ENCODE measurements at regions not wholly inside any gene's neighbourhood (a gene's known extent, or its start where the extent isn't known, plus 50 kb on each side); places are given as distances from the start of the nearest gene placed in this dataset.

DNA sequence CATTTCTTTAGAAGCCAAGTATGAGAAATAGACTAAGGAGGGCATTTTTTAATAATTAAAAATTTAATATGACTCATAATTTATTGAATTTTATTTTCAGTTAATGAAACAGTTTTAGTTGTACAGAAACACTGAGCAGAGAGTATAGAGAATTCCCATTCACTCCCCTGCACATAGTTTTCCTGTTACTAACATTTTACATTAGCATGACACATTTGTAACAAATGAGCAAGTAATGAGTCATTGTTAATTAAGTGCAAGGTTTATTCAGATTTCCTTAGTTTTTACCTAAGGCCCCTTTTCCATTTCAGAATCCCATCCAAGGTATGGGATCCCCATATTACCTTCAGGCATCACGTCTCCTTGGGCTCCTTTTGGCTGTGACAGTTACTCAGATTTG is 271.5 kb upstream of the FZD8 start:
- H3K27ac Mint-ChIP-seq, result no peak overlapping the region

DNA sequence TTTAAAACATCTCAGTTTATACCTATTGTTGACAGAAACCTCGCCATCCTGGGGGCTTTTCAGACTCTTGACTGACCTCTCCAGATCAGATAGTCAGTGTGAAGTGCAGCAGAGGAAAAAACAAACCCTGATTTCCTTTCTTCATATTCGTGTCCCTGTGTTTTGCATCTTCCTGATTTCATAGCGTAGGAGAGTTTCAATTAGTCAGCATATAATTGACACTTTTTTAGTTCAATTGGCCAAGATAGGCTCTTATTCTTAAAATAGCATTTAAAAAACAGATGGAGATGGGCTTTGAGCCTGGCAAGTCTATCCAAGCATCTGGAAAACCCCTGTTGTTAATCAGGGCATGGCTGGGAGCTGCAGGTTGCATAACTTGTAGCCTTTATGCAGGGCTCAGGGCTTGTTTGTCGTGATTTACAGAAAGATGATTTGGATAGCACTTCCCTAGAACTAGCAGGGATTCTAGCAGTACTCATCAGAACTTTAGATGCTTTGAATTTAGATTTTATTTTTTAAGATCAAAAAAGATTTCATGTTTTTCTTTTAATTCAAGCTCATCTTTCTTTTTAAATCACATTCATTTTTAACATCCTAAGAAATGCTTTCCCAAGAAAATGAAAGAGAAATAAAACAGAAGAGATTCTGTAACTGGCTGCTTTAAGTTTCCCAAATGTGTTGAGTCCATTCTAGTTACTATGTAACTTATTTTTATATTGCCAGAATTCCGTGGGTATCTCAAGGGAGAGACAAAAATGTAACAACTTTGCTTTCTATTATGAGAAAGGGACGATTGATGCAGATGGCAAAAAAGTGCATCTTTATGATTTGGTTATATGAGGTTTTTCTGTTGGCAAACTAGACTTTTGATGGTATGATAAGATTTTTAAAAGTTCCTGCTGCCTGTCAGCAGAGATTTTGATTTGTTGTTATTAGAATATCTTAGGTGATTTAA is 270.8 kb upstream of the FZD8 start:
- peaks cover 8% of the 10 kb centered on the region for H3K4me1 Mint-ChIP-seq (ENCODE audit: unreplicated experiment)

More for the DNA sequence above, 271.5 kb upstream of the FZD8 start:
- Mint-ChIP-seq H3K9me3 (peaks cover 5% of the 10 kb centered on the region), H3K4me3 (no peak overlapping the region), H3K36me3 (no peaks in the 10 kb centered on the region), H3K4me1 (ENCODE audit: unreplicated experiment) (peaks cover 8% of the 10 kb centered on the region), H3K27me3 (peaks cover 28% of the 10 kb centered on the region)
- no peak for DNase-seq (ENCODE audit: extremely low spot score, unreplicated experiment)
- TF ChIP-seq, protein P1, sequence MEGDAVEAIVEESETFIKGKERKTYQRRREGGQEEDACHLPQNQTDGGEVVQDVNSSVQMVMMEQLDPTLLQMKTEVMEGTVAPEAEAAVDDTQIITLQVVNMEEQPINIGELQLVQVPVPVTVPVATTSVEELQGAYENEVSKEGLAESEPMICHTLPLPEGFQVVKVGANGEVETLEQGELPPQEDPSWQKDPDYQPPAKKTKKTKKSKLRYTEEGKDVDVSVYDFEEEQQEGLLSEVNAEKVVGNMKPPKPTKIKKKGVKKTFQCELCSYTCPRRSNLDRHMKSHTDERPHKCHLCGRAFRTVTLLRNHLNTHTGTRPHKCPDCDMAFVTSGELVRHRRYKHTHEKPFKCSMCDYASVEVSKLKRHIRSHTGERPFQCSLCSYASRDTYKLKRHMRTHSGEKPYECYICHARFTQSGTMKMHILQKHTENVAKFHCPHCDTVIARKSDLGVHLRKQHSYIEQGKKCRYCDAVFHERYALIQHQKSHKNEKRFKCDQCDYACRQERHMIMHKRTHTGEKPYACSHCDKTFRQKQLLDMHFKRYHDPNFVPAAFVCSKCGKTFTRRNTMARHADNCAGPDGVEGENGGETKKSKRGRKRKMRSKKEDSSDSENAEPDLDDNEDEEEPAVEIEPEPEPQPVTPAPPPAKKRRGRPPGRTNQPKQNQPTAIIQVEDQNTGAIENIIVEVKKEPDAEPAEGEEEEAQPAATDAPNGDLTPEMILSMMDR (conservative IDR thresholded peaks at IDR 0.05), result no peak

DNA sequence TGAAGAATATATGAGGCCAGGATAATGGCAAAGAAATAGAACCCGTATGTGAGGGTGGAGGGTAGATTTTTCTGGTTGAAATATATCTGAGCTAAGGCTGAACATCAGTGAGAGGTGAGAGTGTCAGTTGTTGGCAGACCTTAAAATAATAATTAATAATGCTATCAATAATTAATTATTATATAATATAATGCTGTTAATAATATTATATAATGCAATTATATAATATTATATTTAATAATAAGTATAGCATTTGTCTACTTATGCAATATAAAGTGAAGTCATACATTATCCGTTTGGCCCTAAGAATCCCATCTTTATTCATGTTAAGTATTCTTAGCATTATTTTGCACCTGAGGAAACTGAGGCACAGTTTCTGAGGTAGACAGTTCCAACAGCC is 269.9 kb upstream of the FZD8 start:
- TF ChIP-seq, protein P1 (conservative IDR thresholded peaks at IDR 0.05), result no peak
- H3K27me3 Mint-ChIP-seq, result peaks cover 29% of the 10 kb centered on the region
- H3K4me1 Mint-ChIP-seq (ENCODE audit: unreplicated experiment), result peaks cover 12% of the 10 kb centered on the region

More for the DNA sequence above, 270.8 kb upstream of the FZD8 start:
- no peak overlapping the region for H3K4me3 Mint-ChIP-seq
- peaks cover 26% of the 10 kb centered on the region for H3K27me3 Mint-ChIP-seq
- no peak for DNase-seq (ENCODE audit: extremely low spot score, unreplicated experiment)
- no peaks in the 10 kb centered on the region for H3K36me3 Mint-ChIP-seq
- H3K9me3 Mint-ChIP-seq, result peaks cover 5% of the 10 kb centered on the region
- TF ChIP-seq, protein P1 (conservative IDR thresholded peaks at IDR 0.05), result no peak
- H3K27ac Mint-ChIP-seq, result no peak overlapping the region

DNA sequence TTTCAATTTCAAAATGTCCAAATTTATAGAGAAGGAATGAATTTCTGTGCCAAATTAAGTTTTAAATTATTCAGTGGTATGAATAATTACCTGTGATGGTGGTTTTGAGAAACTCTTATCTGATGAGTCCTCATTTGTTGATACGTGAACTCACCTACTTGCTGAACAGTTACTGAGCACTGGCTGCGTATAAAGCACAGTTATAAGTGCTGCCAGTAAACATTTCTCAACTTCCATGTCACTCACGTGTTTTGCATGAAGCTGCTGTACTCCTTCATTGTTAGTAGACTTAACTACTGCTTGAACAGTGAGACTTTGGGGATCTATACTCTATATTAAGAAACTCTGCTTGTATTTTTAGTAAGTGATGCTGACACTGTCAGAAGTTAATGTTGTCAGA is 269.1 kb upstream of the FZD8 start:
- Mint-ChIP-seq H3K27me3 (peaks cover 28% of the 10 kb centered on the region), H3K4me3 (no peak overlapping the region), H3K27ac (no peak overlapping the region), H3K9me3 (no peaks in the 10 kb centered on the region), H3K4me1 (ENCODE audit: unreplicated experiment) (peaks cover 12% of the 10 kb centered on the region), H3K36me3 (no peaks in the 10 kb centered on the region)
- TF ChIP-seq, protein P1 (conservative IDR thresholded peaks at IDR 0.05), result no peak
- DNase-seq (ENCODE audit: extremely low spot score, unreplicated experiment), result no peak

More for the DNA sequence above, 269.9 kb upstream of the FZD8 start:
- H3K27ac Mint-ChIP-seq, result no peak overlapping the region
- H3K9me3 Mint-ChIP-seq, result peaks cover 5% of the 10 kb centered on the region
- H3K4me3 Mint-ChIP-seq, result no peak overlapping the region
- no peak for DNase-seq (ENCODE audit: extremely low spot score, unreplicated experiment)
- no peaks in the 10 kb centered on the region for H3K36me3 Mint-ChIP-seq

DNA sequence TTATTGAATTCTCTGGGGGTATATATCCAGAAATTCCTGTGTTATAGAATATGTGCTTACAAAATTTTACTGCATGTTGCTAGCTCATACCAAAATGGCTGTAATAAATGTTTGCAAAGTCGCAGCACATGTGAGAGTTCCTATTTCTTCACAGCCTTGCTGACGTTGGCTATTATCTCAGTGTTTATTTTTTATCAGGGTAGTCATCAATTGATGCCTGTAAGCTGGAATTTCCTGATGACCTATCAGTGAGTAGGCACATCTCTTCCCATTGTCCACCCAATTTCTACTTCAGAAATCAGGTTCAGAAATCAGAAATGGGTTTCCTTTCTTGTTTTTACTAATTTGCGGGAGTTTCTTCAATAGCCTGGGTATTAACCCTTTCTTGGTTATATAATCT is 268.1 kb upstream of the FZD8 start:
- Mint-ChIP-seq H3K4me1 (ENCODE audit: unreplicated experiment) (peaks cover 12% of the 10 kb centered on the region), H3K9me3 (no peaks in the 10 kb centered on the region), H3K4me3 (no peak overlapping the region), H3K27me3 (peaks cover 28% of the 10 kb centered on the region), H3K36me3 (no peaks in the 10 kb centered on the region), H3K27ac (no peak overlapping the region)
- TF ChIP-seq, protein P1 (conservative IDR thresholded peaks at IDR 0.05), result no peak
- DNase-seq (ENCODE audit: extremely low spot score, unreplicated experiment), result no peak

Data from type B pancreatic cell (in vitro differentiated cells).